Ishikawa (cell line): ENCODE measurements at regions not wholly inside any gene's neighbourhood (a gene's known extent, or its start where the extent isn't known, plus 50 kb on each side); places are given as distances from the start of the nearest gene placed in this dataset.

Experiments used
- CEBPB ChIP-seq: IDR thresholded peaks from 2 replicates; pipeline ENCODE4 v1.6.1; 2012
- CREB1 ChIP-seq: IDR thresholded peaks from 2 replicates; pipeline ENCODE4 v1.6.1; 2012; ENCODE audit warnings: low read depth
- EGR1 ChIP-seq: IDR thresholded peaks from 2 replicates; pipeline ENCODE4 v1.6.1; 2012
- EP300 ChIP-seq: IDR thresholded peaks from 2 replicates; pipeline ENCODE4 v1.6.1; 2012; ENCODE audit warnings: borderline replicate concordance
- FOXM1 ChIP-seq: IDR thresholded peaks from 2 replicates; pipeline ENCODE4 v1.6.1; 2012; ENCODE audit warnings: low read depth, borderline replicate concordance
- NFIC ChIP-seq: IDR thresholded peaks from 2 replicates; pipeline ENCODE4 v1.6.1; 2012
- RAD21 ChIP-seq: IDR thresholded peaks from 2 replicates; pipeline ENCODE4 v1.6.1; 2012; ENCODE audit warnings: low read depth
- REST ChIP-seq: IDR thresholded peaks from 2 replicates; pipeline ENCODE4 v1.6.1; 2012; ENCODE audit warnings: low read depth, mild to moderate bottlenecking
- TAF1 ChIP-seq: IDR thresholded peaks from 2 replicates; pipeline ENCODE4 v1.6.1; 2012; ENCODE audit warnings: low read depth, mild to moderate bottlenecking
- TCF12 ChIP-seq: IDR thresholded peaks from 2 replicates; pipeline ENCODE4 v1.6.1; 2012; ENCODE audit warnings: low read depth
- TEAD4 ChIP-seq: IDR thresholded peaks from 2 replicates; pipeline ENCODE4 v1.6.1; 2012
- YY1 ChIP-seq: IDR thresholded peaks from 2 replicates; pipeline ENCODE4 v1.6.1; 2012; ENCODE audit warnings: low read depth
- ZBTB7A ChIP-seq: IDR thresholded peaks from 2 replicates; pipeline ENCODE4 v1.6.1; 2012; ENCODE audit warnings: low read depth
- TF ChIP-seq, protein P1 (sequence below): IDR thresholded peaks from 2 replicates; pipeline ENCODE4 v1.6.1; 2012
- TF ChIP-seq, protein P2 (sequence below): IDR thresholded peaks from 2 replicates; pipeline ENCODE4 v1.6.1; 2012

GRCh38 chr12:91882910-91883309, 262.7 kb downstream of the BTG1 start:
- no peak for TF ChIP-seq NFIC
- no peak for TF ChIP-seq FOXM1
- no peak for TF ChIP-seq RAD21
- no peak for TF ChIP-seq TCF12
- no peak for TF ChIP-seq YY1
- no peak for TF ChIP-seq CEBPB
- no peak for TF ChIP-seq TAF1
- no peak for TF ChIP-seq ZBTB7A
- TF ChIP-seq, protein P1, sequence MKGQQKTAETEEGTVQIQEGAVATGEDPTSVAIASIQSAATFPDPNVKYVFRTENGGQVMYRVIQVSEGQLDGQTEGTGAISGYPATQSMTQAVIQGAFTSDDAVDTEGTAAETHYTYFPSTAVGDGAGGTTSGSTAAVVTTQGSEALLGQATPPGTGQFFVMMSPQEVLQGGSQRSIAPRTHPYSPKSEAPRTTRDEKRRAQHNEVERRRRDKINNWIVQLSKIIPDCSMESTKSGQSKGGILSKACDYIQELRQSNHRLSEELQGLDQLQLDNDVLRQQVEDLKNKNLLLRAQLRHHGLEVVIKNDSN, result no peak
- TF ChIP-seq, protein P2, sequence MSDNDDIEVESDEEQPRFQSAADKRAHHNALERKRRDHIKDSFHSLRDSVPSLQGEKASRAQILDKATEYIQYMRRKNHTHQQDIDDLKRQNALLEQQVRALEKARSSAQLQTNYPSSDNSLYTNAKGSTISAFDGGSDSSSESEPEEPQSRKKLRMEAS, result no peak
- TF ChIP-seq EGR1, result no peak
- no peak for TF ChIP-seq TEAD4
- no peak for TF ChIP-seq REST

DNA sequence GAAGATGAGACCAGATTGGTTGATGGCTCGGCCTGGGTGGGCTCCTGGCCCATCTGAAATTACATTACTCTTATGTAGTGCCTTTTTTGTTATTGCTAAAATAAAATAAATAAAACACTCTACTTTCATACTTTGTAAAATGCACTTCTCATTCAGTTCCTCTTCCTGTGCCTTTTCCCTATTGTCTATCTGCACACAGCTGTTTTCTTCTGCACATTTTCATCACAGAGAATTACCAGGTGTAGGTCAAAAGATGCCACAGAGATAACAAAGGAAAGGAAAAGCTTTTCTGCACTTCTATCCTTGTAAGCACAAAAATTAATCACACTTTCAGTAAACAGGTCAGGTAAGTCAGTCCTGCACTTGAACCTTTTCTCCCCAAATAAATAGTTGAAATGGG, 265.1 kb downstream of the BTG1 start:
- TF ChIP-seq EP300 (no peak), RAD21 (no peak), REST (no peak), EGR1 (no peak), TAF1 (no peak), NFIC (no peak), ZBTB7A (no peak), FOXM1 (no peak), TCF12 (no peak), YY1 (no peak), TEAD4 (no peak), CREB1 (no peak), CEBPB (no peak)
- TF ChIP-seq, protein P1, result no peak
- TF ChIP-seq, protein P2, result no peak

- TF ChIP-seq FOXM1 (no peak), EP300 (no peak), TAF1 (no peak), REST (no peak), TCF12 (no peak), RAD21 (no peak), CEBPB (no peak), YY1 (no peak), EGR1 (no peak), TEAD4 (no peak), CREB1 (no peak)
- TF ChIP-seq, protein P1, result no peak
- TF ChIP-seq, protein P2, result no peak
These were observed 268.0 kb downstream of the BTG1 start for GRCh38 chr12:91877456-91878235.

DNA sequence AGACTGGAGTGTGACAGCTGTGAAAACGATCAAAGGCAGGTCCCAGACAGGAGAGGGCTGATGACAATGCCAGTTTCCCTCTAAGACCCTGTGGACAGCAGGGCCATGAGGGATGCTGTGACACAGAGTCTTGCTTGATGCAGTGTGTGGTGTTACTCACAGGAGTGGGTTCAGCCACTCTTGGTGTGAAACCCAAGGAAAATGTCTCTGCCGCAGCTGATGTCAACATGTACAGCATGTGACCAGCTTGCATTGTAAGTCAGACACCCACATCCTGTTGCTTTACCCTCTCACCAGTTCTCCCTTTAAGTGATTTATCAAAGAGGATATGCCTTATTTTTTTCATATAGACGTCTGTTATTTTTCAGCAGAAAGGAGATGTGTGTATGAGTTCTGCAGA, 268.6 kb downstream of the BTG1 start:
- TF ChIP-seq CEBPB (no peak), EGR1 (no peak), NFIC (no peak), TEAD4 (no peak), FOXM1 (no peak), ZBTB7A (no peak), EP300 (no peak), REST (no peak), RAD21 (no peak), CREB1 (no peak), TCF12 (no peak), YY1 (no peak), TAF1 (no peak)
- TF ChIP-seq, protein P1, result no peak
- TF ChIP-seq, protein P2, result no peak
